Naive thymus-derived CD4-positive, alpha-beta T cell (primary cell): ENCODE measurements at regions not wholly inside any gene's neighbourhood (a gene's known extent, or its start where the extent isn't known, plus 50 kb on each side); places are given as distances from the start of the nearest gene placed in this dataset.
A peak's percentile ranks its signal among the peaks of the same experiment; 100 is the strongest.

Experiments used
- ATAC-seq: fragments of 150-1000 bp; cut with Tn5 transposase; 2 replicates; pipeline ENCODE4 v1.10.0; 2021; ENCODE audit warnings: mild to moderate bottlenecking, moderate library complexity
- CTCF ChIA-PET: fragments of 350-600 bp; sonication (Branson Sonifier 250); formaldehyde crosslinking; loops from one replicate; lab custom pipeline; 2021; ENCODE audit warnings: antibody characterized with exemption; lab: Charles Lee
- POLR2A ChIA-PET: fragments of 350-600 bp; sonication (Branson Sonifier 250); formaldehyde crosslinking; loops from one replicate; lab custom pipeline; 2021; ENCODE audit warnings: antibody characterized with exemption, inconsistent platforms; lab: Charles Lee
- DNase-seq, 9 donors: peaks; one replicate each; pipeline versions ENCODE4 v3.0.0 to v3.0.0-alpha.2; 2020 to 2022; ENCODE audit warnings: mixed read lengths in 1 of 9
- H3K27ac ChIP-seq: one replicate; pipeline ENCODE4 v1.7.0; 2013; ENCODE audit warnings: mild to moderate bottlenecking, low read depth, low read length, moderate library complexity
- H3K27me3 ChIP-seq, 2 donors: one replicate each; pipeline ENCODE4 v1.7.0; 2013; ENCODE audit warnings: low read length in 2 of 2, mild to moderate bottlenecking in 2 of 2, moderate library complexity in 2 of 2; ENCODE audit not compliant: control insufficient read depth in 2 of 2, insufficient read depth in 2 of 2
- H3K36me3 ChIP-seq, 3 experiments: 1 replicate in 2 of 3; 2 replicates in 1 of 3; pipeline ENCODE4 v1.7.0; 2013; ENCODE audit warnings: low read length in 3 of 3, mild to moderate bottlenecking in 3 of 3, moderate library complexity in 1 of 3; ENCODE audit not compliant: insufficient read depth in 3 of 3, control insufficient read depth in 2 of 3
- H3K4me1 ChIP-seq, 2 donors: one replicate each; pipeline ENCODE4 v1.7.0; 2013; ENCODE audit warnings: low read length in 2 of 2, mild to moderate bottlenecking in 2 of 2, moderate library complexity in 1 of 2; ENCODE audit not compliant: control insufficient read depth in 2 of 2, insufficient read depth in 2 of 2
- H3K4me3 ChIP-seq: 2 replicates; pipeline ENCODE4 v1.7.0; 2013; ENCODE audit warnings: mild to moderate bottlenecking, low read length
- H3K9me3 ChIP-seq, 3 experiments: 1 replicate in 2 of 3; 2 replicates in 1 of 3; pipeline ENCODE4 v1.7.0; 2013; ENCODE audit warnings: low read length in 3 of 3; ENCODE audit not compliant: control insufficient read depth in 2 of 3
- H3K27ac Mint-ChIP-seq, 9 donors: one replicate each; pipeline ENCODE4 v1.8.0; 2020 to 2022; ENCODE audit warnings: mixed read lengths in 9 of 9, mild to moderate bottlenecking in 8 of 9, moderate library complexity in 5 of 9, inconsistent platforms in 2 of 9
- H3K27me3 Mint-ChIP-seq, 5 donors: one replicate each; pipeline ENCODE4 v1.8.0; 2021 to 2022; ENCODE audit warnings: mixed read lengths in 5 of 5, mild to moderate bottlenecking in 1 of 5
- H3K36me3 Mint-ChIP-seq, 5 donors: one replicate each; pipeline ENCODE4 v1.8.0; 2020 to 2022; ENCODE audit warnings: mixed read lengths in 5 of 5, mild to moderate bottlenecking in 3 of 5, inconsistent platforms in 1 of 5
- H3K4me1 Mint-ChIP-seq, 7 donors: one replicate each; pipeline ENCODE4 v1.8.0; 2020 to 2022; ENCODE audit warnings: mixed read lengths in 7 of 7, mild to moderate bottlenecking in 3 of 7, inconsistent platforms in 1 of 7
- H3K4me3 Mint-ChIP-seq, 10 donors: one replicate each; pipeline ENCODE4 v1.8.0; 2020 to 2022; ENCODE audit warnings: mild to moderate bottlenecking in 10 of 10, mixed read lengths in 10 of 10, moderate library complexity in 6 of 10, inconsistent platforms in 2 of 10
- H3K9me3 Mint-ChIP-seq, 11 donors: one replicate each; pipeline ENCODE4 v1.8.0; 2020 to 2022; ENCODE audit warnings: mixed read lengths in 11 of 11, mild to moderate bottlenecking in 4 of 11, inconsistent platforms in 1 of 11, moderate library complexity in 1 of 11
- intact Hi-C, 2 donors: fragments of 100-400 bp; cut with micrococcal nuclease; formaldehyde crosslinking; loops; one replicate each; pipeline ENCODE4 v1.15.1; 2023

DNA sequence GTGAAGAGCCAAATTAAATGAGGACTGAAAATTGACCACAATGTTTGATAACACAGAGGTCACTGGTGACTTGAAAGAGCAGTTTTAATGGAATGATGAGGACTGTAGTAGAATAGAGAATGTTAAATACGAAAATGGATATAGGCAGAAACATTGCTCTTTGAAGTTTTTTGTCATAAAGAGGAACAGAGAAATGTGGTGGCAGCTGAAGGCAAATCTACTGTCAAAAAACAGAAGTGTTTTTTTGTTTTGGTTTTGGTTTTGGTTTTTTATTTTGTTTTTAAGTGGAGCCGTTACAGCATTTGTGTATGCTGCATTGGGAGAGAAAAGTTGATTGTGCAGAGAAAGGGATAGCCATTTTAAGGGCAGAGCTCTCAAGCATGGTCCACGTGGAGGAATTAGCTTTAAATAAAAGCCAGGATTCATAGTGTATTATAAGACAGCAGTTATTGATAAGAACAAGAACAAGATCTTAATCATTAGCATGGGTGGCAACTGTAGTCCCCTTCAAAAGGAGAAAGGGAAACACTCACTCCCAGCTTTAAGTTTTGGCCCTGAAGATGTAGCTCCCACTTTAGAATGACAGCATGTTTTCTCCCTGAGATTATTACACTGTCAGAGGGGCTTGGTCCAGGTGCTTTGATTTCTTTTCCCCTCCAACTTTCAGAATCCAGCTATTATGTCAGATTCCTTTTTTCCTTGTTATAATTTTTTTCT is 156.7 kb upstream of the BET1 start:
- H3K4me1 Mint-ChIP-seq = peaks cover 4 to 14% (median 6%) of the 10 kb centered on the region in 7 donors
- CTCF ChIA-PET = no interaction called here
- H3K27me3 Mint-ChIP-seq = peaks cover 0 to 13% (median 4%) of the 10 kb centered on the region in 5 donors
- peak in 1 of 9 donors; percentile 0 for DNase-seq
- POLR2A ChIA-PET = no interaction called here
- no peaks in the 10 kb centered on the region for H3K4me1 ChIP-seq
- H3K4me3 ChIP-seq = no peak overlapping the region
- no peaks in the 10 kb centered on the region for H3K36me3 ChIP-seq
- H3K4me3 Mint-ChIP-seq = peak overlapping the region in 4 of 10 donors; percentile 4 to 63 (median 40)
- peak overlapping the region in 1 of 9 donors; percentile 21 for H3K27ac Mint-ChIP-seq
- peak; percentile 31 for ATAC-seq
- H3K27me3 ChIP-seq = no peaks in the 10 kb centered on the region
- H3K9me3 ChIP-seq = no peaks in the 10 kb centered on the region
- intact Hi-C loops = no loop called here
- H3K9me3 Mint-ChIP-seq = peaks cover 0 to 1% (median 0%) of the 10 kb centered on the region in 11 donors
- no peak overlapping the region for H3K27ac ChIP-seq
- no peaks in the 10 kb centered on the region for H3K36me3 Mint-ChIP-seq

GRCh38 chr7:94161476-94161875 is 157.3 kb upstream of the BET1 start:
- intact Hi-C loops = no loop called here
- no peaks in the 10 kb centered on the region for H3K27me3 ChIP-seq
- ATAC-seq (no peak), DNase-seq (no peak)
- no peaks in the 10 kb centered on the region for H3K9me3 ChIP-seq
- H3K36me3 ChIP-seq = no peaks in the 10 kb centered on the region
- no peak overlapping the region for H3K4me3 ChIP-seq
- ChIA-PET CTCF (no interaction called here), POLR2A (no interaction called here)
- H3K4me3 Mint-ChIP-seq = peak overlapping the region in 1 of 10 donors; percentile 63
- peaks cover 0 to 11% (median 5%) of the 10 kb centered on the region in 5 donors for H3K27me3 Mint-ChIP-seq
- no peak overlapping the region for H3K27ac ChIP-seq
- H3K27ac Mint-ChIP-seq = no peak overlapping the region
- no peaks in the 10 kb centered on the region for H3K36me3 Mint-ChIP-seq
- H3K9me3 Mint-ChIP-seq = peaks cover 0 to 6% (median 0%) of the 10 kb centered on the region in 11 donors
- H3K4me1 Mint-ChIP-seq = peaks cover 4 to 14% (median 6%) of the 10 kb centered on the region in 7 donors
- no peaks in the 10 kb centered on the region for H3K4me1 ChIP-seq

DNA sequence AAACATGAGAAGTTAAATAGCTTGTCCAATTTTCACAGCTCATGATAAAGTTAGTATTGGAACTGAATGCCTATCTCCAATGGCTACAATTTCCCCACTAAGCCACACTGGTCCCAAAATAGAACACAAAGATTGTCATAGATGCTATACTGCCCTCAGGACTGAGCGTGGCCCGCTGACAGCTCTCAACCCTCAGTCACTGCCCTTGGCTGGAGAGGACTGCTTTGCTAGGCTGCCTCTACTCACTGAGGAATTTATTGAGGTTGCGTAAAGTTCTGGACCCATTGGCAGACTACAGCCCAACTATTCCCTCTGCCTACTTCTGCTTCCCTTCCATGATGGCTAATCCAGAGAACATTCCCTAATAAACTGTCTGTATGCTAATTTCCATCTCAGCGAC is 165.5 kb upstream of the BET1 start:
- no peak overlapping the region for H3K27ac Mint-ChIP-seq
- Histone ChIP-seq H3K4me3 (no peak overlapping the region), H3K9me3 (no peaks in the 10 kb centered on the region), H3K4me1 (no peaks in the 10 kb centered on the region), H3K36me3 (no peaks in the 10 kb centered on the region), H3K27me3 (no peaks in the 10 kb centered on the region), H3K27ac (no peak overlapping the region)
- peaks cover 0 to 6% (median 0%) of the 10 kb centered on the region in 11 donors for H3K9me3 Mint-ChIP-seq
- CTCF ChIA-PET = no interaction called here
- no peak for DNase-seq
- H3K27me3 Mint-ChIP-seq = peaks cover 0 to 11% (median 5%) of the 10 kb centered on the region in 5 donors
- POLR2A ChIA-PET = no interaction called here
- intact Hi-C loops = loop anchor here in 1 of 2 donors (5.0 kb wide), 1 partner anchor 223 kb away; the partner anchor contains the start of gene COL1A2
- peaks cover 0 to 7% (median 0%) of the 10 kb centered on the region in 7 donors for H3K4me1 Mint-ChIP-seq
- H3K36me3 Mint-ChIP-seq = no peaks in the 10 kb centered on the region
- no peak for ATAC-seq
- no peak overlapping the region for H3K4me3 Mint-ChIP-seq

- CTCF ChIA-PET = no interaction called here
- Mint-ChIP-seq H3K27ac (no peak overlapping the region), H3K4me3 (no peak overlapping the region), H3K4me1 (peaks cover 0 to 7% (median 0%) of the 10 kb centered on the region in 7 donors), H3K9me3 (peaks cover 0 to 5% (median 0%) of the 10 kb centered on the region in 11 donors), H3K36me3 (no peaks in the 10 kb centered on the region), H3K27me3 (peaks cover 0 to 9% (median 2%) of the 10 kb centered on the region in 5 donors)
- intact Hi-C loops = loop anchor here in 1 of 2 donors (5.0 kb wide), 1 partner anchor 221 kb away; the partner anchor contains the start of gene COL1A2
- Histone ChIP-seq H3K4me3 (no peak overlapping the region), H3K27me3 (no peaks in the 10 kb centered on the region), H3K27ac (no peak overlapping the region), H3K4me1 (no peaks in the 10 kb centered on the region), H3K9me3 (no peaks in the 10 kb centered on the region), H3K36me3 (no peaks in the 10 kb centered on the region)
- DNase-seq (peak in 1 of 9 donors; percentile 1), ATAC-seq (no peak)
- POLR2A ChIA-PET = no interaction called here
These were observed 166.7 kb upstream of the BET1 start for GRCh38 chr7:94170836-94171235.

DNA sequence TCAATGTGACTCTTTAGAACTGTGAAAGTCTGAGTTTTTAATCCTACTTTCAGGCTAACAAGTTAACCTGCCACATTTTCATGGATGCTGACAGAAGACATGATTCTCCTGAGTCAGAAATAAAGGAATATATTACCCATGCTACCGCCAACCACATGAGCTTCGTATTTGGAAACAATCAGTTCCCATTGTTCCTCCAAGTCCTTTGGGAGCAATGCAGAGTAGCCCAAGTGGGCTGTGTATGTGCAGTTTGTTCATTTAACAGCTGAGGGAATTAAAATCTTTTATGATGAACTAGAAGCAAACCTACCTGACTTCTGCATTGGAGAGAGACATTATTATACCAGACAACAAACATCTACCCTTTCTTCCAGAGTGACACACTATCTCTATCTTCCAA is 169.3 kb upstream of the BET1 start:
- no peak for ATAC-seq
- Mint-ChIP-seq H3K27ac (no peak overlapping the region), H3K36me3 (no peaks in the 10 kb centered on the region), H3K9me3 (peaks cover 0 to 3% (median 0%) of the 10 kb centered on the region in 11 donors), H3K4me1 (peaks cover 0 to 7% (median 0%) of the 10 kb centered on the region in 7 donors), H3K27me3 (peaks cover 0 to 13% (median 0%) of the 10 kb centered on the region in 5 donors), H3K4me3 (no peak overlapping the region)
- Histone ChIP-seq H3K36me3 (no peaks in the 10 kb centered on the region), H3K9me3 (no peaks in the 10 kb centered on the region), H3K27ac (no peak overlapping the region), H3K27me3 (no peaks in the 10 kb centered on the region), H3K4me3 (no peak overlapping the region), H3K4me1 (no peaks in the 10 kb centered on the region)
- intact Hi-C loops = loop anchor here in 1 of 2 donors (5.0 kb wide), 1 partner anchor 219 kb away; the partner anchor contains the start of gene COL1A2
- no peak for DNase-seq
- ChIA-PET POLR2A (no interaction called here), CTCF (no interaction called here)

GRCh38 chr7:94174375-94174774 is 170.2 kb upstream of the BET1 start:
- no peak overlapping the region for H3K4me3 Mint-ChIP-seq
- H3K27me3 Mint-ChIP-seq = peaks cover 0 to 13% (median 0%) of the 10 kb centered on the region in 5 donors
- no peak overlapping the region for H3K4me3 ChIP-seq
- H3K9me3 Mint-ChIP-seq = peaks cover 0 to 3% (median 0%) of the 10 kb centered on the region in 11 donors
- H3K27ac ChIP-seq = no peak overlapping the region
- H3K27ac Mint-ChIP-seq = no peak overlapping the region
- intact Hi-C loops = loop anchor here in 1 of 2 donors (5.0 kb wide), 1 partner anchor 218 kb away; the partner anchor contains the start of gene COL1A2
- CTCF ChIA-PET = no interaction called here
- H3K36me3 ChIP-seq = no peaks in the 10 kb centered on the region
- H3K9me3 ChIP-seq = no peaks in the 10 kb centered on the region
- POLR2A ChIA-PET = no interaction called here
- no peaks in the 10 kb centered on the region for H3K4me1 ChIP-seq
- ATAC-seq (no peak), DNase-seq (no peak)
- no peaks in the 10 kb centered on the region for H3K27me3 ChIP-seq
- peaks cover 0 to 7% (median 0%) of the 10 kb centered on the region in 7 donors for H3K4me1 Mint-ChIP-seq
- H3K36me3 Mint-ChIP-seq = no peaks in the 10 kb centered on the region
